Neural progenitor cell (in vitro differentiated cells): ENCODE measurements at regions not wholly inside any gene's neighbourhood (a gene's known extent, or its start where the extent isn't known, plus 50 kb on each side); places are given as distances from the start of the nearest gene placed in this dataset.

Experiments
- CTCF ChIP-seq: fragments of 200-600 bp; sonication (generic); IDR thresholded peaks from 2 replicates; pipeline ENCODE4 v1.5.1; 2017; ENCODE audit warnings: antibody characterized with exemption, mild to moderate bottlenecking
- EZH2 ChIP-seq: fragments of 200-600 bp; sonication (generic); IDR thresholded peaks from 2 replicates; pipeline ENCODE4 v1.6.1; 2017; ENCODE audit warnings: antibody characterized with exemption, mild to moderate bottlenecking, moderate library complexity
- EZH2phosphoT487 ChIP-seq: fragments of 200-600 bp; sonication (generic); IDR thresholded peaks from 2 replicates; pipeline ENCODE4 v1.6.1; 2017; ENCODE audit warnings: antibody characterized with exemption

- no peak for TF ChIP-seq CTCF
- TF ChIP-seq EZH2: no peak
- no peak for TF ChIP-seq EZH2phosphoT487
Observed at GRCh38 chr3:35946854-35947515, 307.7 kb downstream of the ARPP21 start.
